H1 (cell line): ENCODE measurements at regions not wholly inside any gene's neighbourhood (a gene's known extent, or its start where the extent isn't known, plus 50 kb on each side); places are given as distances from the start of the nearest gene placed in this dataset.

Experiments
- CTCF ChIA-PET: fragments of 300-600 bp; sonication (Branson Sonifier 250); formaldehyde crosslinking; loops from one replicate; lab custom pipeline; 2021; ENCODE audit not compliant: partially characterized antibody; lab: Charles Lee
- POLR2A ChIA-PET: fragments of 300-600 bp; sonication (Branson Sonifier 250); formaldehyde crosslinking; loops from one replicate; lab custom pipeline; 2021; ENCODE audit warnings: inconsistent platforms; ENCODE audit not compliant: partially characterized antibody; lab: Charles Lee
- DNase-seq, 2 experiments: peaks; one replicate each; pipeline versions ENCODE4 v3.0.0 to v3.0.0-alpha.2; 2010 to 2022; ENCODE audit warnings: low spot score in 2 of 2, low read depth in 1 of 2, mixed read lengths in 1 of 2
- FAIRE-seq: peaks from 2 replicates; lab custom pipeline; 2011; peaks lifted over from hg19 to GRCh38; lab: Jason Lieb, UNC
- H2AFZ ChIP-seq: 2 replicates; pipeline ENCODE4 v1.8.1; 2012; ENCODE audit warnings: low read length, inconsistent platforms
- H2AK5ac ChIP-seq: 2 replicates; pipeline ENCODE4 v1.6.1; 2013; ENCODE audit warnings: low read depth, low read length
- H2BK120ac ChIP-seq: replicated peaks from 2 replicates; pipeline ENCODE3; 2013; ENCODE audit warnings: low read depth, low read length, inconsistent platforms
- H2BK12ac ChIP-seq: 2 replicates; pipeline ENCODE4 v1.6.1; 2013; ENCODE audit warnings: low read depth, low read length
- H2BK15ac ChIP-seq: 2 replicates; pipeline ENCODE4 v1.6.1; 2013; ENCODE audit warnings: low read length
- H2BK20ac ChIP-seq: 2 replicates; pipeline ENCODE4 v1.6.1; 2013; ENCODE audit warnings: low read length
- H2BK5ac ChIP-seq: 2 replicates; pipeline ENCODE4 v1.6.1; 2013; ENCODE audit warnings: low read depth, low read length
- H3K14ac ChIP-seq: 2 replicates; pipeline ENCODE4 v1.6.1; 2013; ENCODE audit warnings: inconsistent platforms; ENCODE audit not compliant: insufficient read length
- H3K18ac ChIP-seq: 2 replicates; pipeline ENCODE4 v1.6.1; 2013; ENCODE audit warnings: low read length; ENCODE audit errors: extremely low read depth
- H3K23ac ChIP-seq: 2 replicates; pipeline ENCODE4 v1.6.1; 2013; ENCODE audit warnings: inconsistent platforms; ENCODE audit not compliant: insufficient read length
- H3K23me2 ChIP-seq: 2 replicates; pipeline ENCODE4 v1.6.1; 2013; ENCODE audit warnings: low read depth, low read length
- H3K27ac ChIP-seq: 2 replicates; pipeline ENCODE4 v1.6.1; 2011; ENCODE audit warnings: low read depth, low read length, inconsistent platforms
- H3K27me3 ChIP-seq, 4 experiments: replicated peaks in 1 of 4; 1 replicate in 1 of 4; 2 replicates in 3 of 4; pipeline versions ENCODE4 v1.6.1 to v1.8.1; 2011 to 2013; ENCODE audit warnings: low read length in 3 of 4, mild to moderate bottlenecking in 3 of 4, inconsistent platforms in 2 of 4, mixed read lengths in 2 of 4, moderate library complexity in 1 of 4; ENCODE audit not compliant: control insufficient read depth in 3 of 4, insufficient read depth in 3 of 4; ENCODE audit errors: extremely low read depth in 1 of 4
- H3K36me3 ChIP-seq, 4 experiments: 2 replicates each; pipeline versions ENCODE4 v1.6.1 to v1.8.1; 2011 to 2013; ENCODE audit warnings: mild to moderate bottlenecking in 4 of 4, low read length in 3 of 4, moderate library complexity in 2 of 4, control low read depth in 1 of 4, inconsistent platforms in 1 of 4; ENCODE audit not compliant: insufficient read depth in 4 of 4, control insufficient read depth in 2 of 4
- H3K4ac ChIP-seq: replicated peaks from 2 replicates; pipeline ENCODE3; 2013; ENCODE audit warnings: low read length, low read depth, mixed read lengths, inconsistent platforms; ENCODE audit not compliant: insufficient read length
- H3K4me1 ChIP-seq, 4 experiments: replicated peaks in 1 of 4; 1 replicate in 1 of 4; 2 replicates in 3 of 4; pipeline versions ENCODE4 v1.6.1 to v1.8.1; 2011 to 2013; ENCODE audit warnings: low read length in 3 of 4, inconsistent platforms in 2 of 4, mixed read lengths in 1 of 4; ENCODE audit not compliant: insufficient read depth in 4 of 4, control insufficient read depth in 3 of 4
- H3K4me2 ChIP-seq, 2 experiments: 2 replicates each; pipeline versions ENCODE4 v1.6.1 to v1.8.1; 2011 to 2013; ENCODE audit warnings: low read depth in 2 of 2, low read length in 2 of 2, control low read depth in 1 of 2, inconsistent platforms in 1 of 2, mild to moderate bottlenecking in 1 of 2; ENCODE audit not compliant: insufficient read depth in 1 of 2
- H3K4me3 ChIP-seq, 4 experiments: fragments of 200-600, 300-600 bp in 1 of 4; sonication (generic), shearing (Covaris generic), sonication (Bioruptor Twin) in 1 of 4; 2 replicates each; pipeline versions ENCODE4 v1.5.1 to v1.8.1; 2011 to 2016; ENCODE audit warnings: low read length in 4 of 4, low read depth in 3 of 4, control low read depth in 2 of 4, inconsistent platforms in 2 of 4, mild to moderate bottlenecking in 2 of 4, mixed read lengths in 1 of 4, moderate library complexity in 1 of 4; ENCODE audit not compliant: insufficient read depth in 2 of 4; ENCODE audit errors: extremely low read depth in 1 of 4
- H3K56ac ChIP-seq: replicated peaks from 2 replicates; pipeline ENCODE3; 2013; ENCODE audit warnings: low read depth, mild to moderate bottlenecking, mixed read lengths, low read length, inconsistent platforms; ENCODE audit not compliant: insufficient read length
- H3K79me1 ChIP-seq: 2 replicates; pipeline ENCODE4 v1.6.1; 2013; ENCODE audit warnings: low read depth, low read length, control low read depth
- H3K79me2 ChIP-seq, 2 experiments: 2 replicates each; pipeline versions ENCODE4 v1.6.1 to v1.8.1; 2012 to 2013; ENCODE audit warnings: low read length in 2 of 2, mild to moderate bottlenecking in 2 of 2, inconsistent platforms in 1 of 2; ENCODE audit not compliant: insufficient read depth in 2 of 2, control insufficient read depth in 1 of 2
- H3K9ac ChIP-seq, 4 experiments: replicated peaks in 1 of 4; 1 replicate in 1 of 4; 2 replicates in 3 of 4; pipeline versions ENCODE4 v1.6.1 to v1.8.1; 2011 to 2013; ENCODE audit warnings: low read depth in 3 of 4, low read length in 3 of 4, control low read depth in 2 of 4, mild to moderate bottlenecking in 2 of 4, moderate library complexity in 2 of 4, inconsistent platforms in 1 of 4; ENCODE audit errors: extremely low read depth in 1 of 4
- H3K9me3 ChIP-seq, 2 experiments: 2 replicates each; pipeline versions ENCODE4 v1.6.1 to v1.8.1; 2012 to 2013; ENCODE audit warnings: mild to moderate bottlenecking in 2 of 2, moderate library complexity in 2 of 2, control low read depth in 1 of 2, inconsistent platforms in 1 of 2, low read depth in 1 of 2, low read length in 1 of 2, mixed read lengths in 1 of 2; ENCODE audit not compliant: insufficient read depth in 2 of 2
- H4K20me1 ChIP-seq, 2 experiments: replicated peaks in 1 of 2; 2 replicates each; pipeline versions ENCODE3 to v1.8.1; 2011 to 2013; ENCODE audit warnings: inconsistent platforms in 2 of 2, low read length in 2 of 2, mild to moderate bottlenecking in 1 of 2; ENCODE audit not compliant: insufficient read depth in 2 of 2, control insufficient read depth in 1 of 2
- H4K5ac ChIP-seq: 2 replicates; pipeline ENCODE4 v1.6.1; 2013; ENCODE audit warnings: low read length, low read depth, mixed read lengths, inconsistent platforms; ENCODE audit not compliant: insufficient read length
- H4K8ac ChIP-seq: 2 replicates; pipeline ENCODE4 v1.8.0; 2013; ENCODE audit warnings: mild to moderate bottlenecking, moderate library complexity, low read length, inconsistent platforms; ENCODE audit not compliant: insufficient read depth; ENCODE audit errors: extremely low read depth
- H4K91ac ChIP-seq: replicated peaks from 2 replicates; pipeline ENCODE3; 2013; ENCODE audit warnings: low read length, mixed read lengths, inconsistent platforms; ENCODE audit not compliant: insufficient read length
- ASH2L ChIP-seq: fragments of 200-600, 300-600 bp; sonication (generic); IDR thresholded peaks from one replicate; pipeline ENCODE4 v1.7.1; 2017; ENCODE audit warnings: low read length
- ATF2 ChIP-seq: IDR thresholded peaks from 2 replicates; pipeline ENCODE4 v1.6.1; 2012; ENCODE audit warnings: low read length, inconsistent platforms
- ATF3 ChIP-seq: IDR thresholded peaks from 2 replicates; pipeline ENCODE4 v1.6.1; 2011; ENCODE audit warnings: low read depth, mild to moderate bottlenecking, low read length; ENCODE audit not compliant: insufficient read depth
- BCL11A ChIP-seq, 2 experiments: IDR thresholded peaks; one replicate each; pipeline ENCODE4 v1.6.1; 2011; ENCODE audit warnings: low read depth in 2 of 2, low read length in 2 of 2, mild to moderate bottlenecking in 2 of 2
- CBX5 ChIP-seq: fragments of 300-800, 300-1000 bp; sonication (generic); IDR thresholded peaks from 2 replicates; pipeline ENCODE4 v1.7.1; 2016; ENCODE audit warnings: antibody characterized with exemption, low read length, low read depth
- HDAC2 ChIP-seq, 2 experiments: fragments of 300-600 bp in 1 of 2; sonication (generic) in 1 of 2; IDR thresholded peaks; 2 replicates each; pipeline ENCODE4 v1.6.1; 2011 to 2012; ENCODE audit warnings: low read depth in 2 of 2, low read length in 2 of 2, mild to moderate bottlenecking in 2 of 2, moderate library complexity in 2 of 2, borderline replicate concordance in 1 of 2, inconsistent platforms in 1 of 2
- JUN ChIP-seq: IDR thresholded peaks from 2 replicates; pipeline ENCODE4 v1.6.1; 2011; ENCODE audit warnings: low read depth, mild to moderate bottlenecking, improper control_type of control experiment, low read length
- SAP30 ChIP-seq: fragments of 300-600 bp; sonication (generic); IDR thresholded peaks from 2 replicates; pipeline ENCODE4 v1.7.1; 2012; ENCODE audit warnings: low read length, moderate library complexity, mild to moderate bottlenecking, inconsistent platforms; ENCODE audit not compliant: insufficient read depth, insufficient replicate concordance
- SIN3A ChIP-seq, 2 experiments: IDR thresholded peaks in 1 of 2; conservative IDR thresholded peaks in 1 of 2; 2 replicates each; pipeline ENCODE4 v1.6.1; 2011 to 2012; ENCODE audit warnings: low read length in 2 of 2, improper control_type of control experiment in 1 of 2, low read depth in 1 of 2, mild to moderate bottlenecking in 1 of 2
- SIRT6 ChIP-seq: IDR thresholded peaks from one replicate; pipeline ENCODE4 v1.7.1; 2012; ENCODE audit warnings: low read length, inconsistent platforms
- SP4 ChIP-seq: IDR thresholded peaks from 2 replicates; pipeline ENCODE4 v1.6.1; 2012; ENCODE audit warnings: low read length, inconsistent platforms
- TEAD4 ChIP-seq: IDR thresholded peaks from 2 replicates; pipeline ENCODE4 v1.6.1; 2012; ENCODE audit warnings: low read depth, low read length, inconsistent platforms, mixed read lengths
- WGBS, 2 experiments: shearing (Covaris generic) in 1 of 2; methylation state at CpG; one replicate each; pipeline versions ENCODE4 v1.1.6 to v1.1.7; 2013 to 2015; ENCODE audit warnings: low lambda C conversion rate in 2 of 2, mixed read lengths in 2 of 2, inconsistent platforms in 1 of 2, low coverage in 1 of 2, missing lambda C conversion rate in 1 of 2; ENCODE audit not compliant: insufficient replicate concordance in 2 of 2, insufficient coverage in 1 of 2, insufficient read length in 1 of 2; ENCODE audit errors: extremely low coverage in 1 of 2, missing lambda C conversion rate in 1 of 2; 5-methylcytosine and 5-hydroxymethylcytosine counted together

- Histone ChIP-seq H2BK12ac (no peak overlapping the region), H2BK20ac (no peak overlapping the region), H2BK15ac (no peak overlapping the region), H3K79me1 (no peaks in the 10 kb centered on the region), H2BK5ac (no peak overlapping the region), H3K27me3 (no peaks in the 10 kb centered on the region), H3K79me2 (no peaks in the 10 kb centered on the region), H3K23me2 (no peaks in the 10 kb centered on the region), H4K5ac (no peak overlapping the region), H3K9me3 (no peaks in the 10 kb centered on the region), H3K4ac (no peak overlapping the region), H4K8ac (no peak overlapping the region), H3K36me3 (no peaks in the 10 kb centered on the region), H3K18ac (no peak overlapping the region), H2AK5ac (no peak overlapping the region), H3K23ac (no peak overlapping the region), H4K20me1 (no peaks in the 10 kb centered on the region), H3K4me1 (peaks cover 0 to 3% (median 1%) of the 10 kb centered on the region in 4 experiments; a peak in 5 of 7 replicates), H2BK120ac (no peak overlapping the region), H3K14ac (no peak overlapping the region), H3K56ac (no peak overlapping the region), H3K4me2 (no peak overlapping the region), H4K91ac (no peak overlapping the region), H3K9ac (no peak overlapping the region), H2AFZ (no peak overlapping the region), H3K4me3 (no peak overlapping the region), H3K27ac (no peak overlapping the region)
- ChIA-PET POLR2A (no interaction called here), CTCF (interaction anchor here (0.6 to 2.5 kb wide), 15 partner anchors 10 to 501 kb away, joined by 3 to 6 read pairs (median 3); partner anchors contain the start of gene SPO11)
- 87% methylated on average over 4 of the region's 4 CpGs; no CpG with 5 or more reads in 1 of the 2 experiments for WGBS, 2 experiments
- FAIRE-seq = no peak
- no peak for DNase-seq
- no peak for TF ChIP-seq BCL11A (IDR thresholded peaks at IDR 0.05; ENCODE audit: low read depth in 2 of 2, low read length in 2 of 2)
- TF ChIP-seq CBX5 = no peak
- TF ChIP-seq ASH2L = no peak
- no peak for TF ChIP-seq JUN
- TF ChIP-seq SAP30 = no peak
- TF ChIP-seq ATF2 = no peak
- no peak for TF ChIP-seq SIN3A (conservative IDR thresholded peaks at IDR 0.05 in 1 of 2, IDR thresholded peaks at IDR 0.05 in 1 of 2; ENCODE audit: low read depth in 1 of 2, low read length in 2 of 2)
- no peak for TF ChIP-seq ATF3
- TF ChIP-seq SIRT6 = no peak
- TF ChIP-seq TEAD4 = no peak
- TF ChIP-seq HDAC2 (IDR thresholded peaks at IDR 0.05; ENCODE audit: borderline replicate concordance in 1 of 2, low read depth in 2 of 2, low read length in 2 of 2) = no peak
- TF ChIP-seq SP4 = no peak
Measured at GRCh38 chr20:57051096-57051495, 215.3 kb downstream of the BMP7 start.
